Spinal cord (tissue), 9 donors: ENCODE measurements at regions not wholly inside any gene's neighbourhood (a gene's known extent, or its start where the extent isn't known, plus 50 kb on each side); places are given as distances from the start of the nearest gene placed in this dataset.
A peak's percentile ranks its signal among the peaks of the same experiment; 100 is the strongest.

Experiments
- DNase-seq, 6 donors: peaks; one replicate each; pipeline versions ENCODE4 v3.0.0 to v3.0.0-alpha.2; 2013 to 2015; ENCODE audit warnings: low spot score in 6 of 6, low read depth in 4 of 6
- H3K27ac ChIP-seq: one replicate; pipeline ENCODE4 v1.5.1; 2013; ENCODE audit warnings: low read depth, low read length, control low read depth
- H3K27me3 ChIP-seq: one replicate; pipeline ENCODE4 v1.6.1; 2013; ENCODE audit warnings: low read length; ENCODE audit not compliant: control insufficient read depth, insufficient read depth
- H3K36me3 ChIP-seq: one replicate; pipeline ENCODE4 v1.6.1; 2013; ENCODE audit warnings: low read length; ENCODE audit not compliant: control insufficient read depth, insufficient read depth
- H3K4me1 ChIP-seq: one replicate; pipeline ENCODE4 v1.6.1; 2013; ENCODE audit warnings: low read length; ENCODE audit not compliant: control insufficient read depth, insufficient read depth
- H3K4me3 ChIP-seq: one replicate; pipeline ENCODE4 v1.5.1; 2013; ENCODE audit warnings: low read depth, low read length, control low read depth
- H3K9me3 ChIP-seq: one replicate; pipeline ENCODE4 v1.6.1; 2013; ENCODE audit warnings: low read length; ENCODE audit not compliant: control insufficient read depth, insufficient read depth
- WGBS: methylation state at CpG from one replicate; pipeline ENCODE4 v1.1.5; 2013; ENCODE audit warnings: missing lambda C conversion rate; ENCODE audit not compliant: insufficient coverage; 5-methylcytosine and 5-hydroxymethylcytosine counted together
- donor health status: healthy.

DNA sequence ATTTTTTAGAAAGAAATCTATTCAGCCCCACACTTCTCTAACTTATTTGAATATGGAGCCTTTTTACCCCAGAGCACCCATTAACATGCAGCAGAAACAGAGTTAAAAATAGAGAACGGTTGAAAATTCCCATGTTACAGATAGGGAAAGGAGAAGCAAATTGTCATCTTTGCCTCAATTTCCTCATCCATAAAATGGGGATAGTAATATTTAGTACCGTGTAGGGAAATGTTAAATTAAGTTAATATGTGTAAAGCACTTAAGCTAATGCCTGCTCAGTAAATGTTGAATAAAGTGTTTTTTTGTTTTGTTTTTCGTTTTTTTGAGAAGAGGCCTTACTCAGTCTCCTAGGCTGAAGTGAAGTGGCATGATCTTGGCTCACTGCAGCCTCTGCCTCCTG, 50.3 kb downstream of the NAV1 start:
- Histone ChIP-seq H3K27ac (no peak overlapping the region), H3K4me1 (peaks cover 23% of the 10 kb centered on the region), H3K9me3 (no peaks in the 10 kb centered on the region), H3K36me3 (no peaks in the 10 kb centered on the region), H3K27me3 (no peaks in the 10 kb centered on the region), H3K4me3 (no peak overlapping the region)
- WGBS, result 80% methylated on average over 1 of the region's 3 CpGs
- DNase-seq, result no peak

DNA sequence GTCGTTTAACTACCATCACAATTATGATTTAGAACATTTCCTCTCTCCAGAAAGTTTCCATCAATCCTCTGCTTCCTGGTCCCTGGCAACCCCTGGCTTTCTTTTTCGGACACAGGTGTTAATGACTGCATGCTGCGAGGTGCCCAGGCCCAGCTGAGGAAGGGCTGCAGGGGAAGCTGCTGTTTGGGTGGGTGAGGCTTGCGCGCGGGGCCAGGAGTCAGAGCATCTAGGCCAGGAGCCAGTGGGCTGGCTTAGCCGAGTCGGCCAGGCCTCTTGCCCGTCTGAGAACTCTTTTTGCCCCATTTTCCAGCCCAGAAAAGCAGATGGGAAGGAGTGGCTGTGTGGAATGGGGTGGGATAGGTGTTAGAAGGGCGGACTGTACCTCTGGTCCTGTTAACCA, 51.5 kb downstream of the NAV1 start:
- H3K9me3 ChIP-seq, result no peaks in the 10 kb centered on the region
- H3K27ac ChIP-seq, result no peak overlapping the region
- 98% methylated on average over 5 of the region's 10 CpGs for WGBS
- no peak for DNase-seq
- no peaks in the 10 kb centered on the region for H3K36me3 ChIP-seq
- H3K4me3 ChIP-seq, result no peak overlapping the region
- peaks cover 19% of the 10 kb centered on the region for H3K4me1 ChIP-seq
- H3K27me3 ChIP-seq, result no peaks in the 10 kb centered on the region

DNA sequence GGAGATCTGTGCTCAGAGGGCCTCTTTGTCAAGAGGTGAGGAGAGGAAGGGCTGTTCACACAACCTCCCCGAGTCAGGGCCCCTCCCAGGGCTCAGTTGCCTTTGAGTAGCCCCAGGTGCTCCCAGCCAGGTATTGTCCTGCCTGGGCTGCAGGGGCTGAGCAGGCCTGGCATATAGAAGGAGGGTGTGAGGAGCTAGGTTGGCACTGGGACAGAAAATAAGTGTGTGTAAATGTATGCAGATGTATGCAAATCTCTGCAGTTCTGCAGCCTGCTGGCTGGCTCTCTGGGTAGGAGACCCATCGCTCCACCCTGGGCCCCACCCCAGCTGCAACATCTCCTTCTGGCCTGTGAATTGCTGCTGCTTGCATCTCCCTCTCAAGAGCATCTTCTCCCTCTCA, 52.4 kb downstream of the NAV1 start:
- Histone ChIP-seq H3K36me3 (no peaks in the 10 kb centered on the region), H3K27ac (no peak overlapping the region), H3K4me1 (peaks cover 19% of the 10 kb centered on the region), H3K4me3 (no peak overlapping the region), H3K27me3 (no peaks in the 10 kb centered on the region), H3K9me3 (no peaks in the 10 kb centered on the region)
- peak in 2 of 6 donors; percentile 82 to 85 for DNase-seq
- 11% methylated on average over 2 of the region's 2 CpGs for WGBS

DNA sequence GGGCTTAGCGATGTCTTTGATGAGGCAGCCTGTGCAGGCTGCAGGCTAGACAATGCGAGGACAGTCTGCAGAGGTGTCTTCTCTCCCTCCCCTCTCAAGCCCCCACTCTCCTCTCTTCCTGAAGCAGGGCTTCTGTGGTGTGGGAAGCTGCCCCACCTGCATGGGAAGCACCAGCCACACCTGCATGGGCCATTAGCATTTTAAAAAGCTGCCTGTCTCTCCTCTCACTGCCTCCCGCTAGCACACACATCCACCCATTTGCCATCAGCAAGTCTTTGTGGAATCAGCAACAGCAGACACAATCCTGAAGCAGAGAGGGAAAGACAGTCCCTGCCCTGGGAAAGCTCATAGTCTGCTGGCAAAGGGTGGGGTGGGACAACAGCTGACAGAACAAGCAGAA, 53.1 kb downstream of the NAV1 start:
- 84% methylated on average over 2 of the region's 3 CpGs for WGBS
- H3K9me3 ChIP-seq, result no peaks in the 10 kb centered on the region

DNA sequence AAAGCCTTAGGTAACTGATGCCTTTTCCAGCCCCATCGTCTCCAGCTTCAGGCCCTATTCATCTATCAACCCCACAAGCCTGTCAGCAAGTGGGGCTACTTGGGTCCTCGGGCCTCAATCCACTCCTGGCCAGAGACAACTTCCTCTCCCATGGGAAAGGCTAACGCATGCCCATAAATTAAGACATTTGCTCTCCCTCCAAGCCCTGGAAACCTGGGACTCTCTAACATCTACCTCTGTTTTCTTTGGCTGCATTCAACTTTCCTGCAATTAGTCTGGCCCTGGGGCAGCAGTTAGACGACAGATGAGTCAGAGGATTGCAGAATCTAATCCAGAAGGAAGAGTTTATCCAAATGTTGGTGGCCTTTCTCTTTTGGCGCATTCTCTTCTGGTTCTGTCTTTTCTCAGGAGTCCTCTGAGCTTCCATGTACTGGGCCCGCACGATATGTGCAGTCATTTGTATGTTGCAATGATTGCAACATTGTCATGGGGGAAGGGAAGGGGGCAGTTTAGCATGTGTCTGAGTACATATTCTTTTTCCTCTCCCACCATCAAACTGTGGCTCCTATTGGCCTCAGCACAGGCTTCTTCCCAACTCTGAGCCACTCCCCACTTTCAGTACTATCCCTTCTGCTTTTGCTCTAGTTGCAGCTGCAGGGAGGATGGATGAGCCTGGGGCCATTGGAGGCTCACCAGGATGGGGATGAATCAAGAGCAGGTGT, 54.4 kb downstream of the NAV1 start:
- Histone ChIP-seq H3K27ac (no peak overlapping the region), H3K27me3 (no peaks in the 10 kb centered on the region), H3K4me3 (no peak overlapping the region), H3K9me3 (no peaks in the 10 kb centered on the region), H3K36me3 (no peaks in the 10 kb centered on the region), H3K4me1 (peaks cover 25% of the 10 kb centered on the region)
- WGBS, result 41% methylated on average over 5 of the region's 7 CpGs
- no peak for DNase-seq

More for the DNA sequence above, 53.1 kb downstream of the NAV1 start:
- H3K27me3 ChIP-seq, result no peaks in the 10 kb centered on the region
- H3K36me3 ChIP-seq, result no peaks in the 10 kb centered on the region
- peaks cover 19% of the 10 kb centered on the region for H3K4me1 ChIP-seq
- DNase-seq, result no peak
- no peak overlapping the region for H3K27ac ChIP-seq
- H3K4me3 ChIP-seq, result no peak overlapping the region

DNA sequence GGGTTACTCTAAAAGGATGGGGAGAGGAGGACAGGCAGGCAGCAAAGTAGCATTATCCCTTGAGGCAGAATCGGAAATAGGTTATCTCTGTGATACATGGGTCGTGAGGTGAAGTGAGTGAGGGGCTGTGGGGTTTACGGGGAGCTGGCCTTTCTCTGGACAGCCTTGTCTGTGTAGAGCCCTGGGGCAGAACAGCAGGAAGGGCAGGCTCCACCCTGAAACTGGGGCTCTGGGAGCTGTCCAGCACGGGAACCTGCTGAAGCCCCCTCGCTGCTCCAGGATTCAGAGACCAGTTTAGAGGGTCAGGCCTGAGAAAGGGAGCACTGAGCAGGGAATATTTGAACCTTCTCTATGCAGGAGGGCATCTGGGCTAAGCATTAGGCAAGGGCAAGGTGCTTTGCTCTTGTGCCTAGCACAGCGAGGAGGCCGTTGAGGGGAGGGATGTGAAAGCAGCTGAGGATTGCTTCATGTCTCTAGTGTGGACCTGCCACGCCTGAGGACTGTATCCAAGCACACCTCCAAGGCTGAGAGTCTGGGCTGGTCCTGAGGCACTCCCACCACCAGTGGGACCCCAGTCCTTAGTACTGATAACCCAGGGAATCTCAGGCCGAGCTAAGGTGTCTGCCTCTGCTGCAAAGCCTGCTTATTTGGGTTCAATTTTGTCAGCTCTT, 55.8 kb downstream of the NAV1 start:
- Histone ChIP-seq H3K4me1 (peaks cover 35% of the 10 kb centered on the region), H3K27ac (no peak overlapping the region), H3K9me3 (no peaks in the 10 kb centered on the region), H3K36me3 (no peaks in the 10 kb centered on the region), H3K27me3 (no peaks in the 10 kb centered on the region), H3K4me3 (no peak overlapping the region)
- WGBS, result 51% methylated on average over 8 of the region's 9 CpGs
- DNase-seq, result peak in 1 of 6 donors; percentile 53

DNA sequence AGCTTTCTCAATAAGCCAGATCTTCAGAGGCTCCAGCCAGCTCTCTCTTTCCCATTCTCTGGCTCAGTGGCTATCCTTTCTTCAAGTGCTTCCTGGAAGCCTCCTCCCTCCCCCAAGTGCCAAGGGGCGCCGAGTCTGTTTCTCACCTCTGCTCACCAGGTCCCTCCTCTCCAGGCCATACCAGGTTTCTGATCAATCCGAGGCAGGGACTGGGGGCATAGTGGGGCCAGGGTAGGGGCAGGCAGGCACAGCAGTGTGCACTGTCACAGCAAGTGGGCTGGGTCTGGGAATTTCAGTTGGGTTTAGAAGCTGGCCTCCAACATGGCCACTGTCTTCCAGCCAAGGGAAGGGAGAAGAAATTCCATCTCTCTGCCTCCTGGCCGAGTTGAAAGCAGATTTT, 56.5 kb downstream of the NAV1 start:
- no peak for DNase-seq
- WGBS, result 66% methylated on average over 2 of the region's 4 CpGs

DNA sequence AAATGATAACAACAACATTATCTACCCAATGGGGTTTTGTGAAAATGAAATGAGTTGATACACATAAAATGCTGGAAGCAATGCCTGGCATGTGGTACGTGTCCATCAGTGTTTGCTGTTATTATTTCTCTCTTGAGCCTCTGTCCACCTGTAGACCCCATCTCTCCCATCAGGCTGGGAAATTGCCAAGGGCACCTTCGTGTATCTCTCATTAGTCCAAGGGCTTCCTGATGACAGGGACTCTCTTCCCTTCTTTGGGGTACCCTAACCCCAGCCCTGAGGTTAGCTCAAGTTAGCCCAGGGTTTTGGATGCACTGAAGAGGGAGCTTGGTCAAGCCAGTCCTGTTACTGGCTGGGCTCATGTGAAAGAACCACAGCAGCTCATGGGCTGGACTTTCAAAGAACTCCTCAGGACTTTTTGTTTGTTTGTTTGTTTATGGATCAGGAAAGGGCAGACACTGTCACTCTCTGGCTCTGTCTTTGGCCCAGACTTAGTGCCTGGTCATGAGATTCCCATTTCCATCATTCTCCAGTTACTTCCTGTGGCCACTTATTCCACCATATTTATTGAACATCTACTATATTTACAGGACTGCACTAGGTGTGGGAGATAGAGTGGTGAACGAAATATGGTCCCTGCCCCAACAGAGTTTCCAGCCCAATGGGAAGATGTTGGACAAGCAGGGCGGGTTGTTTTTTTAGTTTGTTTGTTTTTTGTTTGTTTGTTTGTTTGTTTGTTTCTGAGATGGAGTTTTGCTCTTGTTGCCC, 57.4 kb downstream of the NAV1 start:
- 100% methylated on average over 3 of the region's 4 CpGs for WGBS
- peaks cover 35% of the 10 kb centered on the region for H3K4me1 ChIP-seq

More for the DNA sequence above, 56.5 kb downstream of the NAV1 start:
- Histone ChIP-seq H3K27ac (no peak overlapping the region), H3K27me3 (no peaks in the 10 kb centered on the region), H3K4me3 (no peak overlapping the region), H3K36me3 (no peaks in the 10 kb centered on the region), H3K4me1 (peaks cover 39% of the 10 kb centered on the region), H3K9me3 (no peaks in the 10 kb centered on the region)

DNA sequence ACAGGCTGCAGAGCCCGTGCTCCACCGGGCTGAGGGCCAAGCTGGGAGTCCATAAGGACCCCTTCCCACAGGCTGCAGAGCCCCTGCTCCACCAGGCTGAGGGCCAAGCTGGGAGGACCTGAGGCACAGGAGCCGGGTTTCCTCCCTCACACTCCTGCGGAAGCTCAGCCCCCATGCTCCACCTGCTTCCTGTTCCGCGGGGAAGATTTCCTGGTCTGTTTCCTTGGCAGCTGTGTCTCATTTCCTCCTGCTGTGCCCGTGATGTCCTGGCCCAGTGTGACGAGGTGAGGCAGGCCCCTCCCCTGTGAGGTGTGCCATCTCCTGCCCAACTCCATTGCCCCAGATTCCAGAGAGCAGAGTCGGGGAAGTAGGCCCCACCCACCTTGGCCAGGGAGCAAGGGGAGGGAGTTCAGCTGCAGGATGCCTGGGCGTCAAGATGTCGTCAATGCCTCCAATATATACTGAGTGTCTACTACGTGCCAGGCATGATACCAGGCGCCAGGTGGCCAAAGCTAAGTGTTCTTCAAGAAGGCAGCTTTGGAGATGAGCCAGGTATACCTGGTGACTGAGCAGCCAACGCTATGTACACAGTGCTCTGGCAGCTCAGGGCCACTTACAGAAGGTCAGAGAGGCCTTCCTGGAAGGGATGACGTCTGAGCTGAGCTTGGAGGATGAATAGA, 58.8 kb downstream of the NAV1 start:
- 66% methylated on average over 13 of the region's 15 CpGs for WGBS
- no peak overlapping the region for H3K4me3 ChIP-seq
- no peak for DNase-seq
- no peaks in the 10 kb centered on the region for H3K27me3 ChIP-seq
- no peaks in the 10 kb centered on the region for H3K9me3 ChIP-seq
- H3K36me3 ChIP-seq, result no peaks in the 10 kb centered on the region
- H3K4me1 ChIP-seq, result peaks cover 26% of the 10 kb centered on the region
- H3K27ac ChIP-seq, result no peak overlapping the region

More for the DNA sequence above, 57.4 kb downstream of the NAV1 start:
- Histone ChIP-seq H3K27me3 (no peaks in the 10 kb centered on the region), H3K27ac (no peak overlapping the region), H3K36me3 (no peaks in the 10 kb centered on the region), H3K4me3 (no peak overlapping the region), H3K9me3 (no peaks in the 10 kb centered on the region)
- no peak for DNase-seq
